ENCODE measurements at regions not wholly inside any gene's neighbourhood (a gene's known extent, or its start where the extent isn't known, plus 50 kb on each side); places are given as distances from the start of the nearest gene placed in this dataset.

DNA sequence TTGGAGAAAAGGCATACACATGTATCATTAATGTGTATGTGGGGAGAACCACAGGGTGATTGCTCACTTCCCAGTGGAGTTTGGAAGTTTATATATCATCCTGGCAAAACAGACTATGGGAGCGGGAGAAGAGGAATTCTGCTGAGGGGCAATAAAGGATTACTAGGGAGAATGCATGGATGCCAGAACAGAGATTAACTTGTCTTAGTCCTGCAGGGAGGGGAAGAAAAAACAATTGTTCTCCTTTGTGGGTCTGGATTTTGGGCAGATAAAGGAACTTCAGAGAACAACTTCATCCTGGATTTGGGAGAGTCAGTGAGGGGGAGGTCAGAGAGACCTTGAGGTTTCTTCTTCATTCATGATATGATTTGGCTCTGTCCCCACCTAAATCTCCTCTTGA is 55.9 kb upstream of the SOX13 start:
- TF ChIP-seq MYC (IDR thresholded peaks at IDR 0.05; ENCODE audit: low read depth, low read length) (no peak), POLR2A (IDR thresholded peaks at IDR 0.05; ENCODE audit: extremely low read depth, insufficient read length) (no peak)
- TF ChIP-seq, protein P1, sequence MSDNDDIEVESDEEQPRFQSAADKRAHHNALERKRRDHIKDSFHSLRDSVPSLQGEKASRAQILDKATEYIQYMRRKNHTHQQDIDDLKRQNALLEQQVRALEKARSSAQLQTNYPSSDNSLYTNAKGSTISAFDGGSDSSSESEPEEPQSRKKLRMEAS (IDR thresholded peaks at IDR 0.05; ENCODE audit: low read depth, low read length), result no peak
- TF ChIP-seq, protein P2, sequence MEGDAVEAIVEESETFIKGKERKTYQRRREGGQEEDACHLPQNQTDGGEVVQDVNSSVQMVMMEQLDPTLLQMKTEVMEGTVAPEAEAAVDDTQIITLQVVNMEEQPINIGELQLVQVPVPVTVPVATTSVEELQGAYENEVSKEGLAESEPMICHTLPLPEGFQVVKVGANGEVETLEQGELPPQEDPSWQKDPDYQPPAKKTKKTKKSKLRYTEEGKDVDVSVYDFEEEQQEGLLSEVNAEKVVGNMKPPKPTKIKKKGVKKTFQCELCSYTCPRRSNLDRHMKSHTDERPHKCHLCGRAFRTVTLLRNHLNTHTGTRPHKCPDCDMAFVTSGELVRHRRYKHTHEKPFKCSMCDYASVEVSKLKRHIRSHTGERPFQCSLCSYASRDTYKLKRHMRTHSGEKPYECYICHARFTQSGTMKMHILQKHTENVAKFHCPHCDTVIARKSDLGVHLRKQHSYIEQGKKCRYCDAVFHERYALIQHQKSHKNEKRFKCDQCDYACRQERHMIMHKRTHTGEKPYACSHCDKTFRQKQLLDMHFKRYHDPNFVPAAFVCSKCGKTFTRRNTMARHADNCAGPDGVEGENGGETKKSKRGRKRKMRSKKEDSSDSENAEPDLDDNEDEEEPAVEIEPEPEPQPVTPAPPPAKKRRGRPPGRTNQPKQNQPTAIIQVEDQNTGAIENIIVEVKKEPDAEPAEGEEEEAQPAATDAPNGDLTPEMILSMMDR (IDR thresholded peaks at IDR 0.05; ENCODE audit: low read depth, low read length), result no peak
- DNase-seq (ENCODE audit: low read depth), result no peak
- H3K4me3 ChIP-seq (ENCODE audit: low read depth, low read length), result no peak overlapping the region

DNA sequence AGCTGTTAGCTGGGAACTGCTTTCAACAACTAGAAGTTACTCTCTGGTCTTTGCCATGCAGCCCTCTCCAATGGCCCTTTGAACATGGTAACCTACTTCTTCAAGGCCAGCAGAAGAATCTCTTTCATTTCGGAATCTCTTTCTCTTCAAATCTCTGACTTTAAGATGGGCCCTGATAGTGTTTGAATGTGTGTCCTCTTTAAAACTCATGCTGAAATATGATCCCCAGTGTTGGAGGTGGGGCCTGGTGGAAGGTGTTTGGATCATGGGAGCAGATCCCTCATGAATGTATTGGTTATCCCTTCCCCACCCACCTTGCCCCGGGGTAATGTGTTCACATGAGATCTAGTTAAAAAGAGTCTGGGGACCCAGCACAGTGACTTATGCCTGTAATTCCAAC is 54.5 kb upstream of the SOX13 start:
- no peak for DNase-seq (ENCODE audit: low read depth)
- TF ChIP-seq, protein P1 (IDR thresholded peaks at IDR 0.05; ENCODE audit: low read depth, low read length), result no peak
- no peak for TF ChIP-seq POLR2A (IDR thresholded peaks at IDR 0.05; ENCODE audit: extremely low read depth, insufficient read length)
- TF ChIP-seq MYC (IDR thresholded peaks at IDR 0.05; ENCODE audit: low read depth, low read length), result no peak
- TF ChIP-seq, protein P2 (IDR thresholded peaks at IDR 0.05; ENCODE audit: low read depth, low read length), result no peak
- no peak overlapping the region for H3K4me3 ChIP-seq (ENCODE audit: low read depth, low read length)
